ENCODE measurements at regions not wholly inside any gene's neighbourhood (a gene's known extent, or its start where the extent isn't known, plus 50 kb on each side); places are given as distances from the start of the nearest gene placed in this dataset.

DNA sequence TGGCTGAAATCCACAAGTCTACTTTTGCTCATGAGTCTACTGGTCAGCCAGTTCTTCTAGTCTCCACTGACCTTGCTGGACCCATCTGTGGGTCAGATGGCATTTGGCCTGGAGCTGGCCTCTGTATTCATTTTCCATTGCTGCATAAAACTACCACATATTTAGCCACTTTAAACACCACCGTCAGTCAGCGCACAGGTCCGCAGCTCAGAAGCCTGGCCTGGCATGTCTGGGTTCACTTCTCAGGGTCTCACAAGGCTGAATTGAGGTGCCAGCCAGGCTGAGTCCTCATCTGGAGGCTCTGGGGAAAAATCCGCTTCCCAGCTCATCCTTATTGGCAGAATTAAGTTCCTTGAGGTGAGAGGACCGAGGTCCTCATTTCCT, 54.7 kb downstream of the BARX1 start:
- TF ChIP-seq, protein P1, sequence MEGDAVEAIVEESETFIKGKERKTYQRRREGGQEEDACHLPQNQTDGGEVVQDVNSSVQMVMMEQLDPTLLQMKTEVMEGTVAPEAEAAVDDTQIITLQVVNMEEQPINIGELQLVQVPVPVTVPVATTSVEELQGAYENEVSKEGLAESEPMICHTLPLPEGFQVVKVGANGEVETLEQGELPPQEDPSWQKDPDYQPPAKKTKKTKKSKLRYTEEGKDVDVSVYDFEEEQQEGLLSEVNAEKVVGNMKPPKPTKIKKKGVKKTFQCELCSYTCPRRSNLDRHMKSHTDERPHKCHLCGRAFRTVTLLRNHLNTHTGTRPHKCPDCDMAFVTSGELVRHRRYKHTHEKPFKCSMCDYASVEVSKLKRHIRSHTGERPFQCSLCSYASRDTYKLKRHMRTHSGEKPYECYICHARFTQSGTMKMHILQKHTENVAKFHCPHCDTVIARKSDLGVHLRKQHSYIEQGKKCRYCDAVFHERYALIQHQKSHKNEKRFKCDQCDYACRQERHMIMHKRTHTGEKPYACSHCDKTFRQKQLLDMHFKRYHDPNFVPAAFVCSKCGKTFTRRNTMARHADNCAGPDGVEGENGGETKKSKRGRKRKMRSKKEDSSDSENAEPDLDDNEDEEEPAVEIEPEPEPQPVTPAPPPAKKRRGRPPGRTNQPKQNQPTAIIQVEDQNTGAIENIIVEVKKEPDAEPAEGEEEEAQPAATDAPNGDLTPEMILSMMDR (IDR thresholded peaks at IDR 0.05), result no peak
- no peak for TF ChIP-seq POLR2A (IDR thresholded peaks at IDR 0.05)

Measured in breast epithelium (tissue), 3 donors.